ENCODE measurements at regions not wholly inside any gene's neighbourhood (a gene's known extent, or its start where the extent isn't known, plus 50 kb on each side); places are given as distances from the start of the nearest gene placed in this dataset.

DNA sequence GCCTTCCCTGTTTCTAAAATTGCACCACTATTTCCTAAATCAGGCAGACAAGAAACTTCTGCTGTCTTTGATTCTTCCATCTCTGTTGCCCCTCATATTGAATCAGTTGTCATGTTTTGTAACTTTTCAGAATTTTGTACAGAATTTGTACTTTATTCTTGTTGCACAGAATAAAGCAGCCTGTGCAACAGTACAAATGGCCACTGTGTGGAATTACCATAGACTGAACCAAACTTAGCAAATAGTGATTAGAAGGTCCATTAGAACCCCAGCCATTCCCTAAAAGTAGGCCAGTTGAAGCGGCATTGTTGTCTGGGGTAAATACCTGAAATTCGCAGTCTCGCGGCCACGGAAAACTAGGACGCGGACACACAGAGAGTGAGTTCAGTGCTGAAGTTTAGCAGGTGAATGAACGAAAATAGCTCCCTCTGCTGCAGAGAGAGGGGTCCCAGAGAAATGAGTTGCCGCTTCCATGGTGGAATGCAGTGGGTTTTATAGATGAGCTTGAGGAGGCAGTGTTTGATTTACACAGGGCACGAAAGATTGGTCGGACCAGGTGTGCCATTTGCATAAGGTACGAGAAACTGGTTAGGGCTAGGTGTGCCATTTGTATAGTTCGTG lies 71.8 kb downstream of the C4orf33 start:
- no peak for DNase-seq (ENCODE audit: low read depth)

DNA sequence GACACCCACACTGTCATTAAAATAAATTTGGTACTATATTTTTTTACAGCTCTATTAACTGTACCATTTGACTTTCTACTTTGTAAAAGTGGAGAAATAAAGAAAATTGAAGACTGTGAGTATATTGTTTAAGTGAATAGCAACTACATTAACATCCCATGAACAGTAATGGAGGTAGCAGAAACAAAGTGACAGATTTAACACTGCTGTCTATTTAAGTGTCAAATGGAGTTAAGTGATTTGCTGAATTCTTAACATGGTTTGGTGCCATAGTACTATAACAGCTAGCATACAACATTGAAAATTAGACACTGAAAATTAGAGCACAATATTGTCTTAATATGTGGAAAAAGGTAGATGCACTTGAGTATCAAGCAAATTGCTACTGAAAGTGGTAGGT lies 76.2 kb downstream of the C4orf33 start:
- no peak for DNase-seq (ENCODE audit: low read depth)

GRCh38 chr4:129176864-129177263 lies 80.9 kb downstream of the C4orf33 start:
- no peak for DNase-seq (ENCODE audit: low read depth)

- DNase-seq (ENCODE audit: low read depth), result no peak
Measured at GRCh38 chr4:129179276-129179675, 83.3 kb downstream of the C4orf33 start.

GRCh38 chr4:129189630-129190029 lies 93.7 kb downstream of the C4orf33 start:
- no peak for DNase-seq (ENCODE audit: low read depth)

DNA sequence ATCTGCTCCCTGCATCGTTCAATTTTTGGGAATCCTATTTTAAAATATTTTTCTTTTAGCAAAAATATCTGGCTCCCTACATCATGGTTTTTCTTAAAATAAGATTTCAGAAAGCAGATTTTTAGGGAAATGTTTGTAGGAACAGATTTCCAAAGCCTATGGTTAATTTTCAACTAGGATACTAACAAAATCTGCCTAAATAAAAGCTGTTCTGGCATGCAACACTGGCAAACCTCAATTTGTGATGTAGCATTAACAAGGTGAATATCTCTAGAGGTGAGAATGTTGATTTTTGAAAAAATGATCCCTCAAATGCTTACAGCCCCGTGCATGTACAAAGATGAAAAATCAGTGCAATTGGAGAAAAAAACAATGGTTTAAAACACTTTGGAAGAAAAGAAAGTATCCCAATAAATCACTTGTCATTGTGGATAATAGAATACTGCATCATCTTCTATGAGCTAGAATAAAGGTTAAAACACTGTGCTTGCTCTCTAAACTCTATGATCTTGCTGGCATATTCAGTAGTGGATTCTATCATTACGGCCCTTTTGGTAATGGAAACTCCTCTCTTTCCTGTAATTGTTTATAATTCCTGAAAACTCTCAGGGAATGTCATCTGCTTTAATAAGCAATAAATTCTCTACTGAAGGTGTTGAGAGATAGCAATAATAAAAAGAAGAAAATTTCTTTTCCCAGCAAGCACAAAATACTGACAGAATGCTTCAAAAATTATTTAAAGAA lies 97.6 kb downstream of the C4orf33 start:
- DNase-seq (ENCODE audit: low read depth), result no peak

DNA sequence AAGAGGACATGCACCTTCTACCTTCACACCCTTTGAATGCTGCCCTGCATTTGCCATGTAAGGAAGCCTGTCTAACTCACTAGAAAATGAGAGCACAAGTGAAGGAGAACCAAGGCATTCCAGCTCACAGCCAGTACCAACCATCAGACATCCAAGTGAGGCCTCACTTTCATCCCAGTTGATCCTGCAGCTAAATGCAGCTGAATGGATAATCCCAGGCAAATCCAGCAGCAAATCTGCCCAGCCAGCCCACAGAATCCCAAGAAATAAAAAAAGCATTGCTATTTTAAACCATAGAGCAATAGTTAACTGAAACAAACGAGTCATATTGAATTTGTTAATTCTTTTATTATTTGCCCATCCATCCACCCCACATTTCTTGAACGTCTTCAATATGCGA lies 112.5 kb downstream of the C4orf33 start:
- DNase-seq (ENCODE audit: low read depth), result no peak

GRCh38 chr4:129213692-129214091 lies 117.7 kb downstream of the C4orf33 start:
- no peak for DNase-seq (ENCODE audit: low read depth)

GRCh38 chr4:129218360-129218759 lies 122.4 kb downstream of the C4orf33 start:
- DNase-seq (ENCODE audit: low read depth), result peak; percentile 16

DNA sequence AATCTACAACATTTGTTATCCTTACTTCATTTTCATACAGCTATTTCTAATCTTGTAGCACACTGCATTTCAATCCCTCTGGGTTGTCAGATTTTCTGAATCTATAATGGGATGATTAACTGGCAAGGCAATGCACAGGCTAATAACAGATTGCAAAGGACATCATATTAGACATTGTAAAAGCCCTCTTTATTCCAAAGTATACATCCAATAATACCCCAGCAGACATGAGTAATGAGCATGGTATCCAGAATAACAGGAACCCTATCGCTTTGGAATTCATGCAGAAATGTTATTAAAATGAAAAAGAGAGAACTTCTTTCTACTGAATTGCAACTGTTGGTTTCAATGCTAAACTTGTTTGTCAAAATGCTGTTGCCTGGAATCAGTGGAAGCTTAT lies 122.9 kb downstream of the C4orf33 start:
- DNase-seq (ENCODE audit: low read depth), result no peak

- DNase-seq (ENCODE audit: low read depth), result no peak
Measured at GRCh38 chr4:129220254-129220653, 124.3 kb downstream of the C4orf33 start.

DNA sequence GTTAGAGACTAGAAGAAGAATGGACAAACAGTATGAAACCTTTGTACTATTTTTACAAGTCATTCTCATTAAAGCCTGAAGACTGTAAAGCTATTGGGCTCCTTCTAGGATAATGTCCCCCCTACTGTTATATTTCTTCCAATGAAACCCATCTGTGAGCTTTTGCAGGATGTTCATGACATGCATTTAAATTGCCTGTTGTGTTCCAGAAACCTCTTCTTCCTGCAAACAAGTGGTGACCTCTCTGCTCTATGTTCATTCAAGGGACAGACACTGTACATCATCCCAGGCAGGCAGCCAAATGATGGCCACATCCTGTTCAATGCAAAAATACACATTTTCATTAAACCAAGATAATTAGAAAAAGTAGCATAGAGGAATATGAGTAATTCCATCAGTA lies 128.0 kb downstream of the C4orf33 start:
- peak; percentile 16 for DNase-seq (ENCODE audit: low read depth)

DNA sequence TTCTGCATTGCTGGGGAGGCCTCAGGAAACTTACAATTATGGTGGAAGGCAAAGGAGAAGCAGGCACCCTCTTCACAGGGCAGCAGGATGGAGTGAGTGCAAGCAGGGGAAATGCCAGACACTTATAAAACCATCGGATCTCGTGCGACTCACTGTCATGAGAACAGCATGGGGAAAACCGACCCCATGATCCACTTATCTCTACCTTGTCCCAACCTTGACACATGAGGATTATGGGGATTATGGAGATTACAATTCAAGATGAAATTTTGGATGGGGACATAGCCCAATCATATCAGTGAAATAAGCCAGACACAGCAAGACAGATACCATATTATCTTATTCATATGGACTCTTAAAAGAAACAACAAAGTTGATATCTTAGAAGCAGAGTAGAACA lies 134.9 kb downstream of the C4orf33 start:
- DNase-seq (ENCODE audit: low read depth), result no peak

DNA sequence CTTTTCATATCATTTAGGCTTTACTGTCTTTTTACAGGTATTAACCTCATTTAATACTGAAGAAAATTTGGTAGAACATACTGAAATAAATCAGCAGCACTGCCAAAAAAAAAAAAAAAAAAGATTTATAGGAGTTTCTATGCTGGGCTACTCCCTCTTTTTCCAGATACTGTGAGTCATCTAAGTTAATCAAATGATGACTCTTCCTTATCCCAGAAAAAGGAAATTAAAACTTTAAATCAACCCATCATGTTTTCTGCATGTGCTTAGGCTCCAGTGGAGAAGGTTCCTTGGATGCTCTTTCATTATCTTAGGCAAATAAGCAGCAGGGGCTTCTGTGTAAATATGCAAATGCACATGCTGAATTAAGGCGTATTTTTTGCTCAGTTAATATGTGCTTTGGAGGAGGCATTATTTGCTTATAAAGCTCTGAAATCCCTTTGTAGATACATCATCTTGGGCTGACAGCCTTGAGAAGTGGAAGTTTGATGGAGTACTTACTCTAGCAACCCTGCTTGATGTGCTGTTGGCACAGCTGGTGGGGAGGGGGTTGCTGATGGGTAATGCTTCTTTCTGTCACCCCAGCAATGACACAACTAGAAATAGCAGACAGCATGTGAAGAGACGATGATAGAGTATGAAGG lies 136.1 kb downstream of the C4orf33 start:
- no peak for DNase-seq (ENCODE audit: low read depth)

DNA sequence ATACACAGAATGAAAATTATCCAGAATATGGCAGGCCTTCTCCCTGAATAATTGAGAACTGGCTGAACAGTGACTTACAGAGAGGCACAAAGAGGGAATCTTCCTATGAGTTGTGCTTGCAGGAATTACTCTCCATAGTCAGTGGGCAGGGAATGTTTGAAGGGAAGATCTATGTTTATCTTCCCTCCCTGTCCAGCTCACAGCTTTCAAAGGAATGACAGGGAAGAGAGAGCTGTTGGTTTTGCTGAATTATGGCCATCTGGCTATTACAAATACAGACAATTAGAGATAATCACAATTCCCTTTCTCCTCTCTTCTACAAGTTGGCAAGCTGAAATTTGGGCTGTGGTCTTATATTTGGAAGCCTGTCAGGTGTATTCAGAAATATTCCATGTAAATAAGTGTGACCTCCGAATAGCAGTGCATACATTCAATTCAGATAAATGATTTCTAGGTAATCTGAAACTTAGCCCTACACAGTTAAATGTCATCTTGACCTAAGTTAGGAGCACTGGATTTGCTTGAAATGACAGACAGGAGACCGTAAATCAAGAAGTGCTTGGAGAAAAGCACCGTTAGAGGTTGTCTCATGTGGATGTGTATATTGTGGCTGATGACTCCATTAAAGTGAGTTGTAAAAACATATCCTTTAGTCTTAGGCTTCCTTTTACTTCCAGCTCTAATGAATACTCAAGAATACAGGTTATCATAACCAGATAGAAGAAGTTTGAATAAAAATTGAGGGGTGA lies 136.8 kb downstream of the C4orf33 start:
- DNase-seq (ENCODE audit: low read depth), result no peak

GRCh38 chr4:129233691-129234090 lies 137.7 kb downstream of the C4orf33 start:
- no peak for DNase-seq (ENCODE audit: low read depth)

DNA sequence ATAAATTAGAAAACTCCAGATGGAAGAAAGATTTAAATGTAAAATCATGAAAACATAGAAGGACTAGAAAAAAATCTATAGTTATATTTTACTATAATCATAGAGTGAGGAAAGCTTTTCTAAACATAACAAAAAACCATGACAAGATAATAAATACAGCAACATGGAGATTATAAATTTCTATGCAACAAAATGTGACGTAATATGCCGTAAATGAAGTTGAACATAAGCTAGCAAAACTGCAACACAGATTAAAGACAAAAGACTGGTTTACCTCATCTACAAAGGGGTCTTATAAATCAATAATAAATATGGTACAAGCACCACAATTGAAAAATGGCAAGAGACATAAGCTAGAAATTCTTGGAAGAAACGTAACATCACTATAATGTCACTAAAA lies 140.4 kb downstream of the C4orf33 start:
- no peak for DNase-seq (ENCODE audit: low read depth)

- DNase-seq (ENCODE audit: low read depth), result no peak
Measured at GRCh38 chr4:129239088-129239487, 143.1 kb downstream of the C4orf33 start.

DNA sequence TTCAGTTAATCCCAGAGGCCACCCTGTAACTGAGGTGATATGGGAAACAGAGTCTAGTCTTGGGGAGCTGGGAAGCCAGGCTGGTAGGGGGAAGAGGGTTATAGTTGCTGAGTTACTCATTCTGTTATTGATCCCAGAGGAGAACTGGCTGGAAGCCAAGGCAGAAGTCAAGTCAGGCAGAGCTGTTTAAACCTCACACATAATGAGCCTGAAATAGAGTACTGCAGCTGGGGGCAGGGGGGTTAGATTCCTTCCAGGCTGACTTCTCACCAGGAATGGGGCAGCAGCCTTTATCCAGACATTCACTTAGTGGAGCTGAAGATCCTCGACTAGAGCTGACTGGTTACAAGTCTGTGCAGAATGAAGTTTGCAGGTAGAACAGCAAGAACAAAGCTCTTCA lies 144.9 kb downstream of the C4orf33 start:
- no peak for DNase-seq (ENCODE audit: low read depth)

GRCh38 chr4:129246145-129246544 lies 150.2 kb downstream of the C4orf33 start:
- DNase-seq (ENCODE audit: low read depth), result no peak

DNA sequence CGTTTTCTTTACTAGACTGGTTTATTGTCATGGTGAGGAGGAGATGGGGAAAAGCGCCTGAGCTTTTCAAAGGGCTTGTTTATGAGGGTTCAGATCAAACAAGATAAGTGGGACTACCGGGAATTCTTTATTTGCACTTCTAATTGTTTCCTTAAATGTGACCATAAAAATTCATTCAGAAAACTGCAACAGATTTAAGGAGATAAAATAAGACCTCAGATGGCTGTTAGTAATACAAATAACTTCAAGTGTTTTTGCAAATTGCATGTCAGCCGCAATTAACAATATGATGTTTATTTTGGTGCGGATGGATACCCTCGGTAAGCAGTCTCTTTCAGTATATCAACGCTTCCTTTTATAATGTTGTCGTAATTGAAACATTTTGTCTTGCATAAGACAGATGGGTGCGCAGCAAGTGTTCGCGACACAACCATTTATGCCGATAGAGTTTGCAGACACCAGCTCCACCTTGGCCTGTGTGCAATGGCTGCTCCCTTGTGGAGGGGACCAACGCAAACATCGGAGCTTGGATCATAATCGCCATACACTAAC lies 151.0 kb downstream of the C4orf33 start:
- no peak for DNase-seq (ENCODE audit: low read depth)

- DNase-seq (ENCODE audit: low read depth), result no peak
Measured at GRCh38 chr4:129248621-129249020, 152.7 kb downstream of the C4orf33 start.
